Activated naive CD4-positive, alpha-beta T cell treated with anti-CD3 and anti-CD28 coated beads for 36 hours (primary cell): ENCODE measurements at regions not wholly inside any gene's neighbourhood (a gene's known extent, or its start where the extent isn't known, plus 50 kb on each side); places are given as distances from the start of the nearest gene placed in this dataset.
"Not testable (repeated sequence)": the region's sequence is repeated elsewhere in the genome, so short reads cannot be mapped to it uniquely, and the experiment has no call there.

Experiments
- CTCF ChIA-PET: fragments of 350-600 bp; sonication (Branson Sonifier 250); formaldehyde crosslinking; loops from one replicate; lab custom pipeline; 2021; ENCODE audit warnings: antibody characterized with exemption; lab: Charles Lee
- DNase-seq: peaks from one replicate; pipeline ENCODE4 v3.0.0-alpha.2; 2020
- H3K27ac Mint-ChIP-seq: one replicate; pipeline ENCODE4 v1.8.0; 2021; ENCODE audit warnings: mild to moderate bottlenecking, mixed read lengths
- H3K27me3 Mint-ChIP-seq: one replicate; pipeline ENCODE4 v1.8.0; 2021; ENCODE audit warnings: low read depth, mixed read lengths
- H3K36me3 Mint-ChIP-seq: one replicate; pipeline ENCODE4 v1.8.0; 2021; ENCODE audit warnings: low read depth, mixed read lengths
- H3K4me1 Mint-ChIP-seq: one replicate; pipeline ENCODE4 v1.8.0; 2021; ENCODE audit warnings: low read depth, mixed read lengths
- H3K4me3 Mint-ChIP-seq: one replicate; pipeline ENCODE4 v1.8.0; 2021; ENCODE audit warnings: mild to moderate bottlenecking, moderate library complexity, mixed read lengths
- H3K9me3 Mint-ChIP-seq: one replicate; pipeline ENCODE4 v1.8.0; 2021; ENCODE audit warnings: mixed read lengths
- intact Hi-C: fragments of 100-400 bp; cut with micrococcal nuclease; formaldehyde crosslinking; loops from one replicate; pipeline ENCODE4 v1.15.1; 2023

DNA sequence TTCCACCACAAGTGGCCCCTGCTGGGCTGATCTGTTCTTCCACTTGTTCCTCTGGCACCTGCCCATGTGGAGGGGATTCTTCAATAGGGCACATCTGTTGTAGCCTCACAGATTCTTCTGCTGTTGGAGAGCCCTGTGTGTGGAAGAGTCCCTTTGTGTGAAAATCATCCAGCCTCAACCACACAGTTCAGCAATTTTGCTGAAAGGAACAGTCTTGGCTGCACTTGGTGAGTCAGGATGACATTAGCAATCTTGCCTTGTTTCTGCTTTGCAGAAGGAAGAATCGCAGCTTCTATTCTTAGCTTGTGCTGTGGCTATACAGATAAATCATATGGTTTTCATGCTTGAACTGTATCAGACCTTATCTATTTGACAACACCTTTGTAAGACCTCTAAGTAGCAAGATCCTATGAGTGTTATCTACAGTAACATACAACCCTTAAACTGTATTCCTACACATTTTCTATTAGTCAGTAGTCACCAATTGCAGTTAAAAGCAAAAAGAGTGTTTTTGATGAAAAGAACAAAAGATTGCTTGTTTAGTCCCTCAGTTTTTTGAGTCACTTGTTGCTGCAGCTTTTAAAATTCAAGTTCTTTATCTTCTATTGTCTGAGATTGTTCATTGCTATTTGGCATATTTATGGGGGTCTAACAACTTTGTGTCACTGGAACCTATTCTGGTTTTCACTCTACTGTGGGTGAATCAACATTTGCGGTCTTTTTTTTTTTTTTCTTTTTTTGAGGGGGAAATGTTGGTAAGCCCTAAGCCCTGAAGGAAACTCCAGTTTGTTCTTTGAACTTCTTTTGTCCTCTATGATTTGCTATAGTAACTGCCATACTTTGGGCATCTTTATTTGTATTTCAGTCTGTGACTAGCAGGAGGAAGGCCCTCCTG lies 231.6 kb downstream of the TFAP2B start:
- H3K4me1 Mint-ChIP-seq = no peaks in the 10 kb centered on the region
- DNase-seq = no peak
- CTCF ChIA-PET = no interaction called here
- H3K9me3 Mint-ChIP-seq = no peaks in the 10 kb centered on the region
- no peaks in the 10 kb centered on the region for H3K27me3 Mint-ChIP-seq
- H3K36me3 Mint-ChIP-seq = no peaks in the 10 kb centered on the region
- no peak overlapping the region for H3K4me3 Mint-ChIP-seq
- intact Hi-C loops = no loop called here
- no peak overlapping the region for H3K27ac Mint-ChIP-seq

DNA sequence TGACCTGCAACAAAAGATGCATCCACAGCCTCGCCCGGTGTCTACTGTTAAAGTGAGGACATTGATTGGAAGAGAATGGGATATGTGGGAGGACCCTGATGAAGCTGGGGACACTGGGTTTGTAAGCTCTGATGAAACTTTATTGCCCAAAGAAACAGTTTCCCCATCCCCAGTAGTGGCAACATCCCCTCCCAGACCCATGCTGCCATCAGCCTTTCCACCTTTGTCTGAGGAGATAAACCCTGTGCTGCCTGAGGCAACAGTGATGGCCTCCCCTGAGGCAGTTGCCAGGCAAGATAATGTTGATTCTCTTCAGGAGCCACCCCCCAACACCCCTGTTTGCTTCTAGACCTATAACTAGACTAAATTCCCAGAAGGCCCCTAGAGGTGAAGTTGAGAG lies 234.0 kb downstream of the TFAP2B start:
- intact Hi-C loops, CTCF ChIA-PET, H3K27me3 Mint-ChIP-seq: not testable (repeated sequence)

DNA sequence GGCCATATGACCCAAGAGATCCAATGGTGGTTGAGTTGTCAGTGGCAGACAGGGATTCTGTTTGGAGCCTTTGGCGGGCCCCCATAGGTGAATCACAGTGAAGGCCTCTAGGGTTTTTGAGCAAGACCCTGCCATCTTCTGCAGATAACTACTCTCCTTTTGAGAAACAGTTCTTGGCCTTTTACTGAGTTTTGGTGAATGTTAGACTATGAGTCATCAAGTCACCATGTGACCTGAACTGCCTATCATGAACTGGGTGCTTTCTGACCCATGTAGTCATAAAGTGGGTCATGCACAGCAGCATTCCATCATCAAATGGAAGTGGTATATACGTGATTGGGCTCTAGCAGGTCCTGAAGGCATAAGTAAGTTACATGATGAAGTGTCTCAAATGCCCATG lies 236.6 kb downstream of the TFAP2B start:
- DNase-seq, H3K27me3 Mint-ChIP-seq, intact Hi-C loops, H3K27ac Mint-ChIP-seq, H3K9me3 Mint-ChIP-seq, H3K4me1 Mint-ChIP-seq, H3K36me3 Mint-ChIP-seq, CTCF ChIA-PET, H3K4me3 Mint-ChIP-seq: not testable (repeated sequence)

More for the DNA sequence above, 234.0 kb downstream of the TFAP2B start:
- H3K4me3 Mint-ChIP-seq, H3K4me1 Mint-ChIP-seq, DNase-seq, H3K27ac Mint-ChIP-seq, H3K36me3 Mint-ChIP-seq, H3K9me3 Mint-ChIP-seq: not testable (repeated sequence)

DNA sequence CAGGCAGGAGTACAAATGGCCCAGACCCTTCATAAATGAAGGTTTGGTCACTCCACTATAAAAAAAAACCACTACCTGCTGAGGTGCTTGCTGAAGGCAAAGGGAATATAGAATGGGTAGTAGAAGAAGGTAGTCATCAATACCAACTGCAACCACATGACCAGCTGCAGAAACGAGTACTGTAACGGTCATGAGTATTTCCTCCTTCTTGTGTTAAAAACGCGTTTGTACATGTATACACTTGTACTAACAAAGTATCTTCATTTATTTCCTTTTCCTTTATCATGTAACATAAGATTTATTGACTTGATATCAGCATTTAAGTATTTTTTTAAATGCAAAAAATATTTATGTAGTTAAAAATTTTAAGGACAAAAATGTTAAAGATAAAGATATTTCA lies 238.6 kb downstream of the TFAP2B start:
- H3K36me3 Mint-ChIP-seq = no peaks in the 10 kb centered on the region
- H3K27ac Mint-ChIP-seq = no peak overlapping the region
- CTCF ChIA-PET = no interaction called here

GRCh38 chr6:51060262-51060762 lies 241.6 kb downstream of the TFAP2B start:
- no peaks in the 10 kb centered on the region for H3K4me1 Mint-ChIP-seq
- no peaks in the 10 kb centered on the region for H3K36me3 Mint-ChIP-seq
- no peak overlapping the region for H3K27ac Mint-ChIP-seq
- DNase-seq = no peak
- CTCF ChIA-PET = no interaction called here
- no peaks in the 10 kb centered on the region for H3K27me3 Mint-ChIP-seq
- H3K9me3 Mint-ChIP-seq = peaks cover 6% of the 10 kb centered on the region
- no peak overlapping the region for H3K4me3 Mint-ChIP-seq
- intact Hi-C loops = no loop called here

More for the DNA sequence above, 238.6 kb downstream of the TFAP2B start:
- no peaks in the 10 kb centered on the region for H3K4me1 Mint-ChIP-seq
- intact Hi-C loops = no loop called here
- DNase-seq = no peak
- H3K27me3 Mint-ChIP-seq = no peaks in the 10 kb centered on the region
- peaks cover 6% of the 10 kb centered on the region for H3K9me3 Mint-ChIP-seq
- H3K4me3 Mint-ChIP-seq = no peak overlapping the region

- CTCF ChIA-PET = no interaction called here
- Mint-ChIP-seq H3K27me3 (no peaks in the 10 kb centered on the region), H3K4me3 (no peak overlapping the region), H3K9me3 (peaks cover 4% of the 10 kb centered on the region), H3K27ac (no peak overlapping the region), H3K4me1 (no peaks in the 10 kb centered on the region), H3K36me3 (no peaks in the 10 kb centered on the region)
- DNase-seq = no peak
- intact Hi-C loops = no loop called here
Measured at GRCh38 chr6:51062166-51062722, 243.6 kb downstream of the TFAP2B start.

DNA sequence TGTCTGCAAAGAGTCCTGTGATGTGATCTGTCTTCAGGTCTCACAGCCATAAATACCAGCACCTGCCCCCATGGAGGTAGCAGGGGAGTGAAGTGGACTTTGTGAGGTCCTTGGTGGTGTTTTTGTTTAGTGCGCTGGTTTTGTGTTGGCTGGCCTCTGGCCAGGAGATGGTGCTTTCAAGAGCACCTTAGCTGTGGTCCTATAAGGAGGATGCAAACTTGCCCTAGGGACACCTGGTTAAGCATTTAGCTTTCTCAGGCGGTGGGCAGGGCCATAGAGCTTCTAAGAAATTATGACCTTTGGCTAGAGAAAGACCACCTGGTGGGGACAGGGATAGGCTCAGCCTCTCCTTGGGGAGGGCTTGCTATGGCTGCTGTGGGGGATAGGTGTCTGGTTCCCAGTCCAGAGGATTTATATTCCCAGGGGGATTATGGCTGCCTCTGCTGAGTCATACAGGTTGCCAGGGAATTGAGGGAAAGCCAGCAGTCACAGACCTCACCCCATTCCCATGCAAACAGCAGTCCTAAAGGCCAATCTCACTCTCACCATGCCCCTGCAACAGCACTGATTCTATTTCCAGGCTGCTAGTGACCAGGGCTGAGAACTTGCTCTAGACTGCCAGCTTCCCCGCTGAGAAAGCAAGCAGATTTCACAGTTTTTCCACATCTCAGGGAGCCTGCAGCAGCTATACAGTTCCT lies 259.3 kb downstream of the TFAP2B start:
- no peak overlapping the region for H3K4me3 Mint-ChIP-seq
- CTCF ChIA-PET = no interaction called here
- intact Hi-C loops = no loop called here

DNA sequence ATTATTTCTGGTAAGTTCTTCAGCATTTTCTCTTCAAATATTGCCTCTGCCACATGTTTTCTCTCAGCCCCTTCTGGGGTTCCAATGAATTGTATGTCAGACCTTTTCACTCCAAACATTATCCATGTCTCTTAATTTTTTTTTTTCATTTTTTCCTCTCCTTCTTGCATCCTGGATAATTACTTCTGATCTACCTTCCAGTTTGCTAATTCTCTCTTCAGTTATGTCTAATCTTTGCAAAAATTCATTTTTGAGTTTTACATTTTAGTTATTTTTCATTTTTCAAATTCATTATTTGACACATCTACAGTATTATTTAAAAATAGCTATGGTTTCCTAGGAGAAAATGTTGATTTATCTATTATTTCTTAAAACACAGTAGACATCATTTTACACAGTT lies 271.7 kb downstream of the TFAP2B start:
- DNase-seq = no peak
- no peaks in the 10 kb centered on the region for H3K4me1 Mint-ChIP-seq
- H3K36me3 Mint-ChIP-seq = no peaks in the 10 kb centered on the region
- CTCF ChIA-PET = no interaction called here
- no peak overlapping the region for H3K4me3 Mint-ChIP-seq
- no peak overlapping the region for H3K27ac Mint-ChIP-seq
- no peaks in the 10 kb centered on the region for H3K27me3 Mint-ChIP-seq
- intact Hi-C loops = no loop called here
- H3K9me3 Mint-ChIP-seq = peaks cover 8% of the 10 kb centered on the region

More for the DNA sequence above, 259.3 kb downstream of the TFAP2B start:
- DNase-seq = no peak
- Mint-ChIP-seq H3K27me3 (no peaks in the 10 kb centered on the region), H3K9me3 (peaks cover 9% of the 10 kb centered on the region), H3K4me1 (no peaks in the 10 kb centered on the region), H3K27ac (no peak overlapping the region), H3K36me3 (no peaks in the 10 kb centered on the region)

- CTCF ChIA-PET = no interaction called here
- Mint-ChIP-seq H3K27me3 (no peaks in the 10 kb centered on the region), H3K4me3 (no peak overlapping the region), H3K9me3 (peaks cover 8% of the 10 kb centered on the region), H3K4me1 (no peaks in the 10 kb centered on the region), H3K36me3 (no peaks in the 10 kb centered on the region), H3K27ac (no peak overlapping the region)
- no peak for DNase-seq
- intact Hi-C loops = no loop called here
Measured at GRCh38 chr6:51093871-51094270, 275.2 kb downstream of the TFAP2B start.

DNA sequence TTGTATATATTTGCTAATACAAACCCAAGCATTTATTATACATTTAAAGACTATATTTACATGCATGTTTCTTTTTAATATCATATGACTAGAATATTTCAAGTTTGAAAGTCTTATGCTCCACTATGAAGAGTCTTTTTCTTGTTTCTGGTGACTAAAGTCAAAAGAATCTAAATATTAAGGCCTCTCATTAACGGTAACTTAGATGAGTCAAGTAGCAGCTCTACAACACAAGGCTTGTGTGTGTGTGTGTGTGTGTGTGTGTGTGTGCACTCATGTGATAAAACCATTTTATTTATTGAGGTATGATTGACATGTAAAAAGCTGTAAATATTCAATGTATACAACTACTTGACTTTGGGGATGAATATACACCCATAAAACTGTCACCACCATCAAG lies 275.6 kb downstream of the TFAP2B start:
- Mint-ChIP-seq H3K27me3 (no peaks in the 10 kb centered on the region), H3K27ac (no peak overlapping the region)

DNA sequence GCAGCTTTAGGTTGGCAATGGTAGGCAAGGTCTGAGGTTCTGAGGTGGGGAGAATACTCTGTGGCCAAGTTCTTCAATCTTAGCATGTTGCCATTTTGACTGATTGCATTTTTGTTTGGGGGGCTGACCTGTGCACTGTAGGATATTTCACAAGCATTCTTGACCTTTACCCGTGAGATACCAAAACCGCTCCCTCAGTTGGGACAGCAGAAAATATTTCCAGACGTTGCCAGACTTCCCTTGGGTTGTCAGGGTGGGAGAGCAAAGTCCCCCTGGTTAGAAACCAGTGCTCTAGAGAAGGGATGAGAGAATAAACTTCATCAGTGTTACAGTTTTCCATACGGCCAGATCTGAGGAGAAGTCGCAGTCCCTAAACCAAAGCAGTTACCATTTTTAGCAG lies 279.6 kb downstream of the TFAP2B start:
- no peak overlapping the region for H3K27ac Mint-ChIP-seq
- H3K27me3 Mint-ChIP-seq = no peaks in the 10 kb centered on the region
- CTCF ChIA-PET = no interaction called here
- H3K36me3 Mint-ChIP-seq = no peaks in the 10 kb centered on the region
- no peak overlapping the region for H3K4me3 Mint-ChIP-seq
- H3K9me3 Mint-ChIP-seq = peaks cover 4% of the 10 kb centered on the region
- DNase-seq = no peak
- intact Hi-C loops = no loop called here
- H3K4me1 Mint-ChIP-seq = no peaks in the 10 kb centered on the region

More for the DNA sequence above, 275.6 kb downstream of the TFAP2B start:
- Mint-ChIP-seq H3K4me3 (no peak overlapping the region), H3K36me3 (no peaks in the 10 kb centered on the region), H3K9me3 (peaks cover 8% of the 10 kb centered on the region), H3K4me1 (no peaks in the 10 kb centered on the region)
- intact Hi-C loops = no loop called here
- CTCF ChIA-PET = no interaction called here
- DNase-seq = no peak

GRCh38 chr6:51098791-51099190 lies 280.1 kb downstream of the TFAP2B start:
- intact Hi-C loops = no loop called here
- DNase-seq = no peak
- Mint-ChIP-seq H3K27ac (no peak overlapping the region), H3K4me3 (no peak overlapping the region), H3K4me1 (no peaks in the 10 kb centered on the region), H3K27me3 (no peaks in the 10 kb centered on the region), H3K9me3 (peaks cover 4% of the 10 kb centered on the region), H3K36me3 (no peaks in the 10 kb centered on the region)
- CTCF ChIA-PET = no interaction called here
